K562 (cell line): ENCODE measurements at regions not wholly inside any gene's neighbourhood (a gene's known extent, or its start where the extent isn't known, plus 50 kb on each side); places are given as distances from the start of the nearest gene placed in this dataset.

ENCODE experiments used
- ADNP ChIP-seq: fragments of 200-800 bp; sonication (Bioruptor generic); IDR thresholded peaks from 2 replicates; pipeline ENCODE4 v1.6.1; 2016; ENCODE audit warnings: missing genetic modification characterization, missing compliant biosample characterization
- CBFA2T2 ChIP-seq: fragments of 450-650 bp; conservative IDR thresholded peaks from 2 replicates; pipeline ENCODE4 v1.6.1; 2017; ENCODE audit warnings: mild to moderate bottlenecking
- ETV6 ChIP-seq, 3 experiments: fragments of 150-350 bp in 1 of 3; sonication (generic) in 1 of 3; formaldehyde crosslinking in 1 of 3; IDR thresholded peaks; 2 replicates each; pipeline versions ENCODE4 v1.6.1 to v1.8.0; 2014 to 2022; ENCODE audit warnings: borderline replicate concordance in 2 of 3, low read depth in 2 of 3, antibody characterized with exemption in 1 of 3, low read length in 1 of 3, mild to moderate bottlenecking in 1 of 3, missing genetic modification reagents in 1 of 3
- EWSR1 ChIP-seq: fragments of 450-650 bp; IDR thresholded peaks from 2 replicates; pipeline ENCODE4 v1.6.1; 2018; ENCODE audit warnings: borderline replicate concordance, mild to moderate bottlenecking, low read depth, moderate library complexity; ENCODE audit not compliant: partially characterized antibody
- GATAD2A ChIP-seq: fragments of 450-650 bp; IDR thresholded peaks from 2 replicates; pipeline ENCODE4 v1.6.1; 2017
- IRF9 ChIP-seq: fragments of 450-650 bp; IDR thresholded peaks from 2 replicates; pipeline ENCODE4 v1.6.1; 2016; ENCODE audit warnings: missing biosample characterization, missing genetic modification characterization
- JUN ChIP-seq, 2 experiments: sonication (generic) in 1 of 2; formaldehyde crosslinking in 1 of 2; IDR thresholded peaks; 2 replicates each; pipeline versions ENCODE4 v1.6.1 to v1.8.0; 2012 to 2022; ENCODE audit warnings: borderline replicate concordance in 2 of 2, mild to moderate bottlenecking in 2 of 2, improper control_type of control experiment in 1 of 2, low read depth in 1 of 2, low read length in 1 of 2, missing genetic modification reagents in 1 of 2
- NFIX ChIP-seq: fragments of 250-450 bp; sonication (Bioruptor Pico); IDR thresholded peaks from 2 replicates; pipeline ENCODE4 v1.4.0; 2020; ENCODE audit warnings: low read depth, mild to moderate bottlenecking, moderate library complexity
- NR1H2 ChIP-seq: sonication (generic); formaldehyde crosslinking; IDR thresholded peaks from 2 replicates; pipeline ENCODE4 v1.4.0; 2020; ENCODE audit warnings: mild to moderate bottlenecking, missing genetic modification reagents
- NR3C1 ChIP-seq: sonication (generic); formaldehyde crosslinking; IDR thresholded peaks from 2 replicates; pipeline ENCODE4 v1.8.1; 2022; ENCODE audit warnings: missing genetic modification reagents
- PKNOX1 ChIP-seq: fragments of 450-650 bp; IDR thresholded peaks from 2 replicates; pipeline ENCODE4 v1.6.1; 2016
- POLR2H ChIP-seq: IDR thresholded peaks from 2 replicates; pipeline ENCODE4 v1.6.1; 2016; ENCODE audit warnings: missing genetic modification characterization, low read depth, mild to moderate bottlenecking, control low read depth, missing compliant biosample characterization, moderate library complexity
- PREB ChIP-seq: sonication (generic); formaldehyde crosslinking; IDR thresholded peaks from 2 replicates; pipeline ENCODE4 v1.8.1; 2023; ENCODE audit warnings: mild to moderate bottlenecking, missing genetic modification reagents
- RBBP5 ChIP-seq: fragments of 200-600 bp; sonication (generic); IDR thresholded peaks from 2 replicates; pipeline ENCODE4 v1.6.1; 2012; ENCODE audit warnings: borderline replicate concordance, mild to moderate bottlenecking, low read length, control low read depth, inconsistent platforms; ENCODE audit not compliant: insufficient read depth, poor library complexity, severe bottlenecking
- RFX7 ChIP-seq: fragments of 250-450 bp; sonication (Bioruptor Pico); IDR thresholded peaks from 2 replicates; pipeline ENCODE4 v1.5.1; 2021; ENCODE audit warnings: mild to moderate bottlenecking
- RHOXF2B ChIP-seq: fragments of 250-450 bp; sonication (Bioruptor Pico); conservative IDR thresholded peaks from 2 replicates; pipeline ENCODE4 v1.5.1; 2021
- SMAD3 ChIP-seq: fragments of 450-650 bp; formaldehyde crosslinking; conservative IDR thresholded peaks from 2 replicates; pipeline ENCODE4 v1.4.0; 2020; ENCODE audit warnings: mild to moderate bottlenecking
- SOX6 ChIP-seq: fragments of 450-650 bp; IDR thresholded peaks from 2 replicates; pipeline ENCODE4 v1.6.1; 2014; ENCODE audit warnings: mild to moderate bottlenecking
- SP1 ChIP-seq: sonication (generic); formaldehyde crosslinking; IDR thresholded peaks from 2 replicates; pipeline ENCODE4 v1.8.1; 2022; ENCODE audit warnings: mild to moderate bottlenecking, missing genetic modification reagents
- TARDBP ChIP-seq: fragments of 450-650 bp; IDR thresholded peaks from 2 replicates; pipeline ENCODE4 v1.6.1; 2016
- ZC3H11A ChIP-seq: IDR thresholded peaks from 2 replicates; pipeline ENCODE4 v1.6.1; 2012; ENCODE audit warnings: low read depth, low read length, improper control_type of control experiment
- ZNF780A ChIP-seq: fragments of 250-450 bp; sonication (Bioruptor Pico); IDR thresholded peaks from 2 replicates; pipeline ENCODE4 v1.5.0; 2021; ENCODE audit warnings: mild to moderate bottlenecking
- ZZZ3 ChIP-seq: fragments of 450-650 bp; IDR thresholded peaks from 2 replicates; pipeline ENCODE4 v1.6.1; 2016; ENCODE audit warnings: antibody characterized with exemption, mild to moderate bottlenecking, moderate library complexity
- TF ChIP-seq, protein P1 (sequence below), 2 experiments: fragments of 250-450 bp in 1 of 2; fragments of 450-650 bp in 1 of 2; sonication (Bioruptor Pico) in 1 of 2; IDR thresholded peaks; 2 replicates each; pipeline versions ENCODE4 v1.6.1 to v1.8.0; 2016 to 2021; ENCODE audit warnings: mild to moderate bottlenecking in 2 of 2, moderate library complexity in 2 of 2, missing compliant biosample characterization in 1 of 2, missing genetic modification characterization in 1 of 2

DNA sequence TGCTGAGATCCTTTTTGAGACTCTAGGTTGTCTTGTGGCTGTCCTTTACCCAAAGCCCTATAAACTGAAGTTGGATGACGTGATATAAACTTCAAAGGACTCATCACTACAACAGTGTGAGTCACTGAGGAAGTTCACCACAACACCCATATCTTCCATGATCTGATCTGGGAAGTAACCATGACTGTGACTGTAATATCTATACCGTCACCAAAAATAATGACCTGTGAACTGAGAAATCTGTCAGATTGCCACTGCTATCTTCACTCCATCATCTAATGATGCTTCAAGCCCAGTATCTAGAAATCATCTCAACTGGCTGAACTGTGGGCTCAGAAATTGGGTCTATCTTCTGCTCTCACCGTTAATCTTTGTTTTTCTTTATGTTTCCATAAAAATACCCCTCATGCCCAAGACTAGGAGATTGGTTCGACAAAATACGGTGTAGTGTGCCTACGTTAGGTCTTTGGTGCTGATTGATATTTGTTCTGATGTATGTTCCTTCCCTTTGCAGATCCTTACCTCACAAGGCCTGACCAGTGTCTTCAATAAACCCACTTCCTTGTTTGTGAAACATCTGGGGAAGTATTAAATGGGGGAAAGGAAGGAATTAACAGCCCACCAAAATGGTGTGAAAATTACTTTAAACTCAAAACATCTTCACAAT is 78.2 kb downstream of the MYL12B start (continued):
- TF ChIP-seq EWSR1, result no peak
- TF ChIP-seq RBBP5, result no peak
- TF ChIP-seq ZC3H11A, result no peak
- TF ChIP-seq JUN (IDR thresholded peaks at IDR 0.05; ENCODE audit: borderline replicate concordance, low read depth, low read length), result peak; percentile 93
- TF ChIP-seq JUN (CRISPR knock-in tag; IDR thresholded peaks at IDR 0.05; ENCODE audit: borderline replicate concordance), result peak; percentile 73; the same call in 1 of the 2 replicates
- no peak for TF ChIP-seq RFX7
- TF ChIP-seq IRF9, result no peak
- TF ChIP-seq NFIX, result no peak
- no peak for TF ChIP-seq CBFA2T2
- TF ChIP-seq SMAD3 (CRISPR knock-in tag), result no peak
- no peak for TF ChIP-seq ETV6 (IDR thresholded peaks at IDR 0.05; ENCODE audit: borderline replicate concordance in 1 of 2, low read depth in 2 of 2, low read length in 1 of 2)
- TF ChIP-seq ETV6 (CRISPR knock-in tag; IDR thresholded peaks at IDR 0.05; ENCODE audit: borderline replicate concordance), result no peak
- TF ChIP-seq SOX6, result 0 out of 2 replicates have a peak, but pooled peaks have one; percentile 29
- 0 out of 2 replicates have a peak, but pooled peaks have one; percentile 23 for TF ChIP-seq PKNOX1
- no peak for TF ChIP-seq POLR2H (tag)
- TF ChIP-seq TARDBP, result no peak; the same call in 1 of the 2 replicates
- no peak for TF ChIP-seq GATAD2A
- 0 out of 2 replicates have a peak, but pooled peaks have one; percentile 13 for TF ChIP-seq NR1H2 (CRISPR knock-in tag)
- TF ChIP-seq SP1 (CRISPR knock-in tag), result peak; percentile 44; the same call in 1 of the 2 replicates
- TF ChIP-seq ZNF780A (CRISPR knock-in tag), result no peak
- no peak for TF ChIP-seq ZZZ3
- TF ChIP-seq, protein P1, sequence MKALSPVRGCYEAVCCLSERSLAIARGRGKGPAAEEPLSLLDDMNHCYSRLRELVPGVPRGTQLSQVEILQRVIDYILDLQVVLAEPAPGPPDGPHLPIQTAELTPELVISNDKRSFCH (CRISPR knock-in tag; IDR thresholded peaks at IDR 0.05), result no peak
- TF ChIP-seq, protein P1 (tag; IDR thresholded peaks at IDR 0.05), result 0 out of 2 replicates have a peak, but pooled peaks have one; percentile 12
- TF ChIP-seq PREB (CRISPR knock-in tag), result no peak
- TF ChIP-seq NR3C1 (CRISPR knock-in tag), result no peak
- TF ChIP-seq RHOXF2B (CRISPR knock-in tag), result no peak
- TF ChIP-seq ADNP (tag), result no peak
